HG03460 (cell line): ENCODE measurements at regions not wholly inside any gene's neighbourhood (a gene's known extent, or its start where the extent isn't known, plus 50 kb on each side); places are given as distances from the start of the nearest gene placed in this dataset.

Experiments
- ATAC-seq: cut with Tn5 transposase; IDR thresholded peaks from one replicate; pipeline ENCODE4 v1.9.1; 2021; ENCODE audit not compliant: unreplicated experiment

GRCh38 chr15:47582233-47582632 is 135.1 kb upstream of the SEMA6D start:
- no peak for ATAC-seq

- ATAC-seq = no peak
These were observed 133.0 kb upstream of the SEMA6D start for GRCh38 chr15:47584316-47584715.

GRCh38 chr15:47586653-47587224 is 130.6 kb upstream of the SEMA6D start:
- no peak for ATAC-seq

DNA sequence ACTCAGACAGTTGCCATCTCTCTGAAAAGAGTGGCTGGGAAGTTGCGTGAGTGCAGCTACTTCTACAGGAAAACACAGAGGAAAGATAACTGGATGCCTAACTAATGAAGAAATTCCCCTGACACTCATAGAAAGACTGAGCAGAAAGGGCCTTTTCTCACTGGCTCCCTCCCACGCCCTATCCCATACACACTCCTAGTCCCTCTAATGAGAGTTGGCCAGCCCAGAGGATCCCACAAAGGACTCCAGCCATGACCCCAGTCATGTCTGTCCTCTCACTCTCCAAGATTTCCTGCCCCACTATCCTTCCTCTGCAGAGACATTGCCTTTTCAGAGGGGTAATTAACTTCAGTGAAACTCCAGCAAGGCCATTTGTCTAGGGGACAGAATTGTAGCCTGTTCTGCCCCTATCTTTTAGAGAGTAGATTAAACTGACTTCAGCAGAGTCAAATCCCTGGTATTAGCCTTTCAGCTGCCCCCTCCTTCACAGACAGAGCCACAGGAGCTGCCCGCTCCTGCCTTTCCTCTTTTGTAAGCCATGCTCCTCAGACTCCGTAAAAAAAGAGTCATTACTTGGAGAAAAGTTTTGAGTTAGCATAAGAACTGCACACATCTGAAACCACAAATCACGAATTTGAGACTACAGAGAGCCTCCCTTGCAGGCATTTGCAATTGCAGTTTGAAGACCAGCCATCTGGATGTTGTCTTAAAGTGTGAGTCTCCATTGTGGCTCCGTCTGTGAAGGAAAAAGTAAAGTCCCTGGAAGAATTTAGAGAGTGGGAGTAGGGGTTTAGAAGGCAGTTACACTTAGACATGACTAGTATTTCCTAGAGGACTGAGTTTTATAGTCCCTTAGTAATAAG is 129.1 kb upstream of the SEMA6D start:
- no peak for ATAC-seq

DNA sequence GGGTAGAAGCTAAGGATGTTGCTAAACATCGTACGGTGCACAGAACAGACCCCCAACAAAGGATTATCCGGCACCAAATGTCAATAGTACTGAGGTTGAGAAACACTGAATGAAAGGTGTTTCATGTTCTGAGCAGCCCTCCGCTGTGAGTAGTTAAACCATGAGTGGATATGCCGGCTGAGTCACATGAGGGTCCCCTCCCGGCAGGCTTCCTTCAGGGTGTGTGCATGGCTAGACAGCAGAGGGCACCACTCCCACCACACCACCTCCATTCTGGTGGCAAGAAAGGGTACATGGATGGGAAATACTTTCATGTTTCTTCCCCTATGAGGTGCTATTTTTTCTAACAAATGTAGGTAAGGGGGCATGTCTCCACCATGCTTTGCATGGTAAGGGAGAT is 128.3 kb upstream of the SEMA6D start:
- no peak for ATAC-seq

DNA sequence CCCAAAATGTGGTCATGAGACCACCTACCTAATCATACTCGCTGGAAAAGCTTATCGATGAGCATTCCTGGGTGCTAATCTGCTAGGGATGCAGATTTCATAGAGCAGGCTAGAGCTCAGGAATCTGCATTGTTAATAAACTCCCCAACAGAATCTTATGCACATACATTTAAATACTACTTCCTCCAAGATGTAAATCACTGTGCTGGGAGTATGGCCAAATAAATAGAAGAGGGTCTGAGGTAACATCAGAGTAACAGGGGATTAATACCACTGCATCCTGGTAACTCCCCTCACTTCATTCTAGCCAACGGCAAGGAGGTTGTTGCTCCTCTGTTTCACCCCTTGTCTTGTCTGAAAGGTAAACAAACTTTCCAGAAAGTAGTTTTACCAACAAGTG is 118.3 kb upstream of the SEMA6D start:
- no peak for ATAC-seq

DNA sequence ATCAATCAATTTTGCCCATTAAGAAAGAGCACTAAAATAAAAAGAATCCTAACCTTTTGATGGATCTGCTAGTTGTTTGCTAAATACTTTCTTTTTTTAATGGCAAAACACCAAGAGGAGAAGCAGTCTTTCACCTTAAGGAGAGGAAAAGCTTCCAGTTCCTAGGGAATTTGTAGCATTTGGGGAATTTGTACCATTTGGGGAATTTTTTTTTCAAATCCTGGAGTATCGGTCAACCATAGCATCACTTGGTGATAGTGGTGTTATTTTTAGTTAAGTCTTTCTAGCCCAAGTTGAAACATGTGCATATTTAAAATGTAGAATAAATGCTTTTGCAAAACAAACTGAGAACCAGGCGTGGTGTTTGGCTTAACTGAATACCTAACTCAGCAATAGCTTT is 117.5 kb upstream of the SEMA6D start:
- no peak for ATAC-seq

DNA sequence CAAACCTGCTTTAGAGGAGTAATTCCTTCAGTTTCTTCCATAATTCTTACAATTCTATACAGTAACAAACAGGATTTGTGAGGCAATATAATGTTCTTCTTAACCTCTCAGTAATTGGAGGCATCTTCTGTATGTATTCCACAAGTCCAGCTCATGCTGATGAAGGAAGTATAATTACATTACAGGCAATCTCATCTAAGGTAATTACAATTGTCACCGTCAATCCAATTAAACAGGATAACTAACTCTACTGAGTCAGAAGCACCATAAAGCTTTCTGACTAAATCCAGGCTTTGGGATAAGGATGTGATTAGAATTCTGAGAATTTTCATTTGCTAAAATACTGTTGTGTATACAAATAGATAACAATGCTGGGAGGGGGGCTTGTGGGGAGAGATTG is 115.2 kb upstream of the SEMA6D start:
- no peak for ATAC-seq

- ATAC-seq = no peak
These were observed 114.3 kb upstream of the SEMA6D start for GRCh38 chr15:47603026-47603425.

- ATAC-seq = no peak
These were observed 109.6 kb upstream of the SEMA6D start for GRCh38 chr15:47607695-47608094.

DNA sequence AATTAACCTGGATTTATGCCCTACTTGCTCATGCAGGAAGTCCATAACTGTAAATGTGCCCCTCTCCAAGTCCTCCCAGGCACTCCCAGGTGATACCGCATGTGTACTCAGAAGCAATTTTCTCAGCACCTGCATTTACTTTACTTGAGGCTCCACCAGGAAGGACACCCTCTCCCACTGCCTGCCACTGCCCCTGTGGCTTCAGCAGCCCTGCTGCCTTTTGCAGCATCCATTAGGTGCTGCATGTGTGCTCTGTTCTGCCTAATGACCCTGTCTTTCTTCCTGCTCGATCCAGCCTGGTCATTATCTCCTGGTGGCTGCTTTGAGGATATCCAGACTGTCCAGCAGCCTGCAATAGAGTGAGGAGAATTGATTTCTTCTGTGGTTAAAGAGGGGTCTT is 107.6 kb upstream of the SEMA6D start:
- no peak for ATAC-seq

DNA sequence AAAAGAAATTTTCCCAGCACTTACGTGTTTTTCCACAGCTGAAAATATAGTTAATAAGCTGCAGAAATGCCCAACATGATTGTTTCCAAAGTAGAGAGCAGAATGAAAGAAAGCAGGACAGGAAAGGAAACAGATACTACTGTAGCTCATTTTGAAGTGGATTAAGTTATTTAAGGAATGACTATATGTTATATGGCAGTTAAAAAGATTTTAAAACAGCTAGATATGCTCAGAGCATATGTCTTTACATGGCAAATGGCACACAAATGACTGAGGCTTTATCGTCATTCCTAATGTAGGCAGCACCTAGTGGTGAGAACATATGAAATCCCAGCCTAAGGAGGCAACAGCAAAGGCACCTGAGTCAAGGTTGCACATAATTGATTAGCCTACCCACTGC is 106.6 kb upstream of the SEMA6D start:
- no peak for ATAC-seq

DNA sequence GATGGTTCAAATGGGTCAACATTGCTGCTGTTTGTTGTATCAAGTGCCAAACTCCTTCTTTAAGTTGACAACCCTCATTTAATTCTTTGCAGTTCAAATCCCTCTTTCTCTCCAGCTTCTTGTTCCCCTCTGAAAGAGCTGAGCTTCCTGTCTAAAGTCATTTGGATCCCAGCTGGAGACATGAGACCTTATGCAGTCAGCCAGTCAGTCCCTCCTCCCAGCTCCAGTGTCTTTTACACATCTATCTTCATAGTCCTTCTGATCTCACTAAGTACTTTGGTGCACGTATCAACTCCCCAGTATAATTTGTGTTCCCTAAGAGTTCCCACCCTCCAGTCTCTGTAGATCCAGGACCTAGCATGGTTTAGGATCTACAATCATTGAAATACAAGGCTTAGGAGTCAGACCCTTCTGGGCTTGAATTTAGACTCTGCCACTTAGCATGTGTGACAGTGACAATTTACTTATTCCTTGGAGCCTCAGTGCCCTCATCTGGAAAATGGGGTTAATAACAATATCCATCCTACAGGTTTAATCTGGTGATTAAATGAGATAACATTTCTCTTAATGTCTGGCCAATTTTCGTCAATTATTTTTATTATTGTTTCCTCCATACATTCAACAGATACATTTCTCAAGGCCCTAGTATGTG is 102.8 kb upstream of the SEMA6D start:
- ATAC-seq = no peak

- ATAC-seq = no peak
These were observed 100.4 kb upstream of the SEMA6D start for GRCh38 chr15:47616876-47617275.

DNA sequence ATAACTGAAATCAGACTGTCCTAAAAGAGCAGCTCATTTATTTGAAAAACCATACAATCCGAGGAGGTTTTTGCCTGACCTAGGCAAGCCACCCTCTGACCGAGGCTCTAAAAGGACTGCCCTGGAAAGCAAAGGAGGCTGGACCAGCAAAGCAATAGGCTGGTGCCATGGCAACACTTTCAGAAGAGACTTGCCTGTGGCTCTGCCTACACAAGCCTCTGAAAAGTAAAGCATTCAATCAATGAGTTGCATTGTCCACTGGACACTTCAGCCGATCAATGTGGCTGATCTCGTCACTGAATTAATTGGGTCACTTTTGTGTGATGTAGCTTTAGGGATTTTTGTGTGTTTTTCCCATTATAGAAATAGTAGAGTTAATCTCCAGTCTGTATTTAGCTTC is 99.1 kb upstream of the SEMA6D start:
- ATAC-seq = no peak

GRCh38 chr15:47620960-47621681 is 96.2 kb upstream of the SEMA6D start:
- ATAC-seq = no peak

- no peak for ATAC-seq
These were observed 95.2 kb upstream of the SEMA6D start for GRCh38 chr15:47622055-47622454.

DNA sequence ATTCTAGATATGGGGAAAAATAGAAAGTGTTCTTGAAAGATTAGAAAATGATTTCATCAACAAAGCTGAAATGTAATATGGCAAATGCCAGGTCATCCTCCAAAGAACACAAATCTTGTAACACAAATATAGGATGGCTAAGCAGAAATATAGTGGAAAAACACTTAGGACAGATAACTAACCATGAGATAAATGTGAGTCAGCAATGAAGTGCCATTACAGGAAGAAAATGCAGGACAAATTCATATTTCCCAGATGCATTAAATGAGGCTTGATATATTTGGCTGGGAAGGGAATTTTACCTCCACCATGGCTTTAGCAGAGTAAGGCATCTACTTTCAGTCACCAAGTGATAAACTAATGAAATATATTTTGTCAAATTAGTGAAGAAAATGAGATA is 92.8 kb upstream of the SEMA6D start:
- ATAC-seq = no peak

DNA sequence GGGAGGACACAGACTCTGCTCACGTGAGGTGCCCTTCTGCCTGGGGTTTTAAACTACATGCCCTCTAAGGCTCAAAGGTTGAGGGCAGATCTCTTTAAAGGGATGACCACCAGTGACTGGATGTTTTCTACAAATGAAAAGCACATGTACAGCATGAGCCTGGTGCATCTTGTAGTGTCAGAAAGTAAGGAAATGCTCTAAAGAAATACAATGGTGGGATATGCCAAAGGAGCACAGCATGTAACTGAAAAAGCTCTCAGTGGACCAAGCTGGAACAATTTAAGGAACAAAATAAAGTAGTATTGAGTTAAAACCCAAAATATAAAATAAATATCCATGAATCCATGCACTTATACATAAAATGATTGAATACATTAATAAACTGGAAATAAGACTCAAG is 78.3 kb upstream of the SEMA6D start:
- no peak for ATAC-seq

- ATAC-seq = no peak
These were observed 77.2 kb upstream of the SEMA6D start for GRCh38 chr15:47640079-47640478.

DNA sequence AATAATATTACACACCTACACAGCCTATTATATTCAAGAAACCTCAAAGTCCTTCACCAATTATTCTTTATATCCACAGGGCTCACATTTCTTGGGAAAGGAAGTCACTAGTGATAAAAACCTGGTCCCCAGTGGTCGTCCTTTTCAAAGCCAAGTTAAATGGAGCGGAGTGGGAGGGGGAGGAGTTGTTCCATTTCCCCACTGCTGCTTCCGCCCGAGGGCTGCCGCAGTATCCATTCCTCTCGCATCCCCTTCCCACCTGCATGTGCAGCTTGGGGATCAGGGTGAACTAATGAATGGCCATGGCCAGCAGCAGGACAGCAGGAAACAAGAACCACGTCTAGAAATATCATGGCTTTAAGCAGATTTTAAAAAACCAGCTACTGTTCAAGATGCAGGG is 76.4 kb upstream of the SEMA6D start:
- no peak for ATAC-seq

DNA sequence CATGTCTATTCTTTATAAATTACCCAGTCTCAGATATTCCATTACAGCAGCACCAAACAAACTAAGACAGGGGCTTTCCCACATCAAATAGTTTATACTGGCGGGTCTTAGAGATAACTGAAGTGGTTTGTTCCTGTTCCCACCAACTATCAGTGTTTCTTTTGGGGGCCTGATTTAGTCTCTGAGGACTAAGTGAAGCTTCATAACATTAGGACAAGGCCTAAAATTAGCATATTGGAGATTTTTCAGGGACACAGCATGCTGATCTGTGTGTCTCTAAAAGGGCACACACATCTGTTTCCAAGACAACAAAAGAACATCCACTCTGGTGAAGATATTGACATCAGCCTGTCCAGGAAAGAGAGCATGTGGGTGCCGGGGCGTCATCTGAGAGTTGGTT is 72.6 kb upstream of the SEMA6D start:
- ATAC-seq = no peak
